IMR-90 (cell line): ENCODE measurements at regions not wholly inside any gene's neighbourhood (a gene's known extent, or its start where the extent isn't known, plus 50 kb on each side); places are given as distances from the start of the nearest gene placed in this dataset.

Experiments used
- ATAC-seq: fragments of 200-7000 bp; cut with Tn5 transposase; 2 replicates; pipeline ENCODE4 v1.9.1; 2020; ENCODE audit warnings: low read depth, mild to moderate bottlenecking, moderate library complexity
- BruUV-seq: library from RNA; stranded (reverse); fragments of 400-500 nt; replicated peaks from 2 replicates; lab custom pipeline; 2021; lab: Mats Ljungman, UMichigan
- CTCF ChIA-PET: fragments of 300-600 bp; formaldehyde crosslinking; extraction: SDS; loops from one replicate; lab custom pipeline; 2021; ENCODE audit warnings: antibody characterized with exemption; lab: Yijun Ruan, JAX
- POLR2A ChIA-PET: fragments of 300-600 bp; sonication (Branson Sonifier 250); formaldehyde crosslinking; loops from one replicate; lab custom pipeline; 2022; ENCODE audit warnings: antibody characterized with exemption; ENCODE audit not compliant: unreplicated experiment; lab: Charles Lee
- DNase-seq: peaks from one replicate; pipeline ENCODE4 v3.0.0; 2013
- H2AFZ ChIP-seq: replicated peaks from 2 replicates; pipeline ENCODE3; 2013; ENCODE audit warnings: low read length, mild to moderate bottlenecking; ENCODE audit not compliant: poor library complexity
- H2AK5ac ChIP-seq: 2 replicates; pipeline ENCODE4 v1.6.1; 2013; ENCODE audit warnings: low read depth, low read length, inconsistent platforms
- H2AK9ac ChIP-seq: replicated peaks from 2 replicates; pipeline ENCODE3; 2013; ENCODE audit warnings: mild to moderate bottlenecking, low read depth, low read length, moderate library complexity; ENCODE audit not compliant: poor library complexity
- H2BK120ac ChIP-seq: 2 replicates; pipeline ENCODE4 v1.6.1; 2013; ENCODE audit warnings: low read depth, low read length, inconsistent platforms
- H2BK15ac ChIP-seq: 3 replicates; pipeline ENCODE4 v1.6.1; 2013; ENCODE audit warnings: low read depth, low read length, inconsistent platforms
- H2BK20ac ChIP-seq: 2 replicates; pipeline ENCODE4 v1.6.1; 2013; ENCODE audit warnings: low read depth, mild to moderate bottlenecking, inconsistent platforms, low read length, moderate library complexity
- H2BK5ac ChIP-seq: 2 replicates; pipeline ENCODE4 v1.6.1; 2013; ENCODE audit warnings: mild to moderate bottlenecking, low read depth, low read length, inconsistent platforms; ENCODE audit not compliant: poor library complexity, severe bottlenecking
- H3K14ac ChIP-seq: replicated peaks from 2 replicates; pipeline ENCODE4 v1.6.1; 2013; ENCODE audit warnings: low read depth, low read length, inconsistent platforms
- H3K18ac ChIP-seq: 2 replicates; pipeline ENCODE4 v1.6.1; 2013; ENCODE audit warnings: low read depth, low read length, control low read depth
- H3K23ac ChIP-seq: 2 replicates; pipeline ENCODE4 v1.6.1; 2013; ENCODE audit warnings: low read depth, low read length, inconsistent platforms
- H3K27ac ChIP-seq: 2 replicates; pipeline ENCODE4 v1.5.1; 2013; ENCODE audit warnings: mild to moderate bottlenecking, control low read depth, low read length; ENCODE audit not compliant: insufficient read depth
- H3K27me3 ChIP-seq: 2 replicates; pipeline ENCODE4 v1.6.1; 2013; ENCODE audit warnings: low read length; ENCODE audit not compliant: control insufficient read depth, insufficient read depth
- H3K36me3 ChIP-seq: 2 replicates; pipeline ENCODE4 v1.6.1; 2013; ENCODE audit warnings: low read length, mixed read lengths; ENCODE audit not compliant: control insufficient read depth, insufficient read depth
- H3K4ac ChIP-seq: 2 replicates; pipeline ENCODE4 v1.6.1; 2013; ENCODE audit warnings: low read depth, low read length, inconsistent platforms
- H3K4me1 ChIP-seq: 2 replicates; pipeline ENCODE4 v1.6.1; 2013; ENCODE audit warnings: low read length, mixed read lengths; ENCODE audit not compliant: control insufficient read depth, insufficient read depth
- H3K4me2 ChIP-seq: 2 replicates; pipeline ENCODE4 v1.6.1; 2013; ENCODE audit warnings: low read depth, mild to moderate bottlenecking, control low read depth, low read length, moderate library complexity
- H3K4me3 ChIP-seq: 2 replicates; pipeline ENCODE4 v1.5.1; 2013; ENCODE audit warnings: low read depth, mild to moderate bottlenecking, control low read depth, low read length, moderate library complexity; ENCODE audit not compliant: insufficient read depth
- H3K56ac ChIP-seq: 2 replicates; pipeline ENCODE4 v1.6.1; 2013; ENCODE audit warnings: low read length, inconsistent platforms; ENCODE audit not compliant: insufficient read depth; ENCODE audit errors: extremely low read depth
- H3K79me1 ChIP-seq, 2 experiments: 2 replicates each; pipeline ENCODE4 v1.6.1; 2013; ENCODE audit warnings: low read length in 2 of 2, inconsistent platforms in 1 of 2, low read depth in 1 of 2
- H3K9ac ChIP-seq: 2 replicates; pipeline ENCODE4 v1.6.1; 2013; ENCODE audit warnings: low read depth, low read length, control low read depth
- H3K9me1 ChIP-seq: 2 replicates; pipeline ENCODE4 v1.6.1; 2013; ENCODE audit warnings: low read length, inconsistent platforms; ENCODE audit not compliant: insufficient read depth
- H3K9me3 ChIP-seq: 2 replicates; pipeline ENCODE4 v1.6.1; 2013; ENCODE audit warnings: low read length; ENCODE audit not compliant: control insufficient read depth, insufficient read depth
- H4K20me1 ChIP-seq: 2 replicates; pipeline ENCODE4 v1.6.1; 2013; ENCODE audit warnings: low read length, inconsistent platforms; ENCODE audit not compliant: insufficient read depth
- H4K5ac ChIP-seq: 2 replicates; pipeline ENCODE4 v1.6.1; 2013; ENCODE audit warnings: mild to moderate bottlenecking, low read depth, low read length, control low read depth
- H4K8ac ChIP-seq, 2 experiments: 2 replicates each; pipeline ENCODE4 v1.6.1; 2013; ENCODE audit warnings: low read depth in 2 of 2, low read length in 2 of 2, control low read depth in 1 of 2, inconsistent platforms in 1 of 2
- H4K91ac ChIP-seq: 2 replicates; pipeline ENCODE4 v1.6.1; 2013; ENCODE audit warnings: low read depth, low read length, inconsistent platforms; ENCODE audit not compliant: insufficient read depth
- BHLHE40 ChIP-seq: fragments of 150-350 bp; IDR thresholded peaks from 2 replicates; pipeline ENCODE4 v1.6.1; 2016; ENCODE audit warnings: mild to moderate bottlenecking, low read depth, low read length
- CEBPB ChIP-seq: IDR thresholded peaks from 2 replicates; pipeline ENCODE4 v1.6.1; 2012; ENCODE audit warnings: low read depth, low read length, improper control_type of control experiment
- CHD1 ChIP-seq: IDR thresholded peaks from 2 replicates; pipeline ENCODE4 v1.6.1; 2012; ENCODE audit warnings: low read depth, low read length, improper control_type of control experiment
- CTCF ChIP-seq: conservative IDR thresholded peaks from 2 replicates; pipeline ENCODE4 v1.5.1; 2012; ENCODE audit warnings: mild to moderate bottlenecking, low read depth, low read length, improper control_type of control experiment
- ELK1 ChIP-seq: fragments of 150-350 bp; IDR thresholded peaks from 2 replicates; pipeline ENCODE4 v1.6.1; 2016; ENCODE audit warnings: low read depth, mild to moderate bottlenecking, low read length, moderate library complexity, borderline replicate concordance
- FOS ChIP-seq: fragments of 150-350 bp; IDR thresholded peaks from 2 replicates; pipeline ENCODE4 v1.6.1; 2016; ENCODE audit warnings: low read depth, low read length
- MAFK ChIP-seq: IDR thresholded peaks from 2 replicates; pipeline ENCODE4 v1.6.1; 2012; ENCODE audit warnings: low read depth, low read length, improper control_type of control experiment
- MAZ ChIP-seq: IDR thresholded peaks from 2 replicates; pipeline ENCODE4 v1.6.1; 2012; ENCODE audit warnings: low read depth, mild to moderate bottlenecking, low read length, improper control_type of control experiment, moderate library complexity, borderline replicate concordance
- MXI1 ChIP-seq: IDR thresholded peaks from 2 replicates; pipeline ENCODE4 v1.6.1; 2012; ENCODE audit warnings: low read depth, mild to moderate bottlenecking, low read length, moderate library complexity, borderline replicate concordance
- NFE2L2 ChIP-seq: fragments of 150-350 bp; IDR thresholded peaks from 2 replicates; pipeline ENCODE4 v1.6.1; 2016; ENCODE audit warnings: low read depth, mild to moderate bottlenecking, low read length
- POLR2A ChIP-seq: IDR thresholded peaks from 2 replicates; pipeline ENCODE4 v1.6.1; 2012; ENCODE audit warnings: mild to moderate bottlenecking, low read depth, low read length
- RAD21 ChIP-seq: IDR thresholded peaks from 2 replicates; pipeline ENCODE4 v1.6.1; 2012; ENCODE audit warnings: low read length, improper control_type of control experiment
- RCOR1 ChIP-seq: IDR thresholded peaks from 2 replicates; pipeline ENCODE4 v1.6.1; 2012; ENCODE audit warnings: mild to moderate bottlenecking, low read length, improper control_type of control experiment; ENCODE audit not compliant: insufficient replicate concordance
- RFX5 ChIP-seq: IDR thresholded peaks from 2 replicates; pipeline ENCODE4 v1.8.0; 2012; ENCODE audit warnings: low read depth, mild to moderate bottlenecking, low read length, moderate library complexity
- SMC3 ChIP-seq: fragments of 150-350 bp; IDR thresholded peaks from 2 replicates; pipeline ENCODE4 v1.6.1; 2016; ENCODE audit warnings: low read depth, mild to moderate bottlenecking, antibody characterized with exemption, low read length, moderate library complexity
- USF2 ChIP-seq: fragments of 150-350 bp; IDR thresholded peaks from 2 replicates; pipeline ENCODE4 v1.6.1; 2017; ENCODE audit warnings: mild to moderate bottlenecking, antibody characterized with exemption, low read length, low read depth
- WGBS, 2 experiments: methylation state at CpG; one replicate each; pipeline versions ENCODE4 v1.1.5 to v1.1.7; 2013; ENCODE audit warnings: missing lambda C conversion rate in 2 of 2; ENCODE audit not compliant: insufficient read length in 1 of 2; ENCODE audit errors: extremely low coverage in 2 of 2; 5-methylcytosine and 5-hydroxymethylcytosine counted together
- dilution Hi-C: fragments of 300-500 bp; cut with HindIII; formaldehyde crosslinking; loops from one replicate; pipeline ENCODE4 v1.14.3; 2018; ENCODE audit warnings: low sequenced_read_pairs; ENCODE audit not compliant: unreplicated experiment
- in situ Hi-C: fragments of 300-500 bp; cut with MboI; formaldehyde crosslinking; loops from 3 replicates; pipeline ENCODE4 v1.14.3; 2019; ENCODE audit warnings: low sequenced_read_pairs, inconsistent platforms, mixed read lengths
- intact Hi-C: fragments of 100-400 bp; cut with micrococcal nuclease; formaldehyde crosslinking; loops from 2 replicates; pipeline ENCODE4 v1.10.0; 2022

GRCh38 chr9:13503599-13503998, 224.1 kb upstream of the MPDZ start:
- Histone ChIP-seq H3K4me1 (no peaks in the 10 kb centered on the region), H3K4me3 (no peak overlapping the region), H2AFZ (no peak overlapping the region), H4K91ac (no peak overlapping the region), H3K27me3 (no peaks in the 10 kb centered on the region), H3K4me2 (no peak overlapping the region), H3K9me3 (no peaks in the 10 kb centered on the region), H3K9ac (no peak overlapping the region), H3K18ac (no peak overlapping the region), H3K36me3 (no peaks in the 10 kb centered on the region), H2BK5ac (no peak overlapping the region), H3K79me1 (no peaks in the 10 kb centered on the region), H3K56ac (no peak overlapping the region), H2BK15ac (no peak overlapping the region), H3K23ac (no peak overlapping the region), H2AK5ac (no peak overlapping the region), H2BK120ac (no peak overlapping the region), H4K8ac (no peak overlapping the region), H4K20me1 (no peaks in the 10 kb centered on the region), H3K14ac (no peak overlapping the region), H3K4ac (no peak overlapping the region), H2BK20ac (no peak overlapping the region), H3K9me1 (no peaks in the 10 kb centered on the region), H2AK9ac (no peak overlapping the region), H3K27ac (no peak overlapping the region), H4K5ac (no peak overlapping the region)
- intact Hi-C loops (no loop called here), dilution Hi-C loops (no loop called here), in situ Hi-C loops (no loop called here)
- CTCF ChIA-PET: no interaction called here
- WGBS, 2 experiments: 75% methylated on average over 1 of the region's 2 CpGs; no CpG with 5 or more reads in 1 of the 2 experiments
- no TSS peak for BruUV-seq
- TF ChIP-seq CEBPB: no peak
- TF ChIP-seq MAFK: no peak
- TF ChIP-seq RAD21: no peak
- no peak for TF ChIP-seq FOS
- TF ChIP-seq CHD1: no peak
- no peak for TF ChIP-seq POLR2A
- TF ChIP-seq CTCF: no peak
- no peak for TF ChIP-seq NFE2L2
- no peak for TF ChIP-seq RCOR1
- TF ChIP-seq MAZ: no peak
- TF ChIP-seq SMC3: no peak
- no peak for TF ChIP-seq RFX5
- no peak for TF ChIP-seq MXI1
- no peak for TF ChIP-seq ELK1
- TF ChIP-seq BHLHE40: no peak
- TF ChIP-seq USF2: no peak
- ATAC-seq (no peak), DNase-seq (no peak)
- POLR2A ChIA-PET: no interaction called here
